GM12892 (cell line): ENCODE measurements at regions not wholly inside any gene's neighbourhood (a gene's known extent, or its start where the extent isn't known, plus 50 kb on each side); places are given as distances from the start of the nearest gene placed in this dataset.

ENCODE experiments used
- POLR2A ChIP-seq: IDR thresholded peaks from 2 replicates; pipeline ENCODE4 v1.6.1; 2011; ENCODE audit warnings: low read depth, low read length, control low read depth
- POLR2AphosphoS5 ChIP-seq: IDR thresholded peaks from 2 replicates; pipeline ENCODE4 v1.6.1; 2011; ENCODE audit warnings: low read depth, low read length, control low read depth

DNA sequence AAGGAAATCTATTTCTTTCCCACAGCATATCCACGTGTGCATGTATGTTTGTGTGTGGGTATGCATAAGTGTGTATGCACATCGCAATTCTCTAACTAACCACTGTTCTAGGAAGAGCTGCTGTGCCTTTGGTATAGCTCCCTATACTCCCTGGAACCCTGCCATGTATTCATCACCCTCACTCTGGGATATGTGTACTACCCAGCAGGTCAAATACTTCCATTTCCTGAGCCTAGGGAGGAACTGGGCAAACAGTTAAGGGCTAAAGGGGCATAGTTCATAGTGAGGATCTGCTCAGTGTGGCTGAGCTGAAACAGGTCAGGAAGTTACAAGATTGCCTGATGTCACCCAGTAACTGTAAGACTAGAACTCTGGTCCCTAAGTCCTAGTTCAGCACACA, 260.4 kb downstream of the RPLP1 start:
- TF ChIP-seq POLR2A (no peak), POLR2AphosphoS5 (no peak)
